ENCODE measurements at regions not wholly inside any gene's neighbourhood (a gene's known extent, or its start where the extent isn't known, plus 50 kb on each side); places are given as distances from the start of the nearest gene placed in this dataset.
"Not testable (repeated sequence)": the region's sequence is repeated elsewhere in the genome, so short reads cannot be mapped to it uniquely, and the experiment has no call there.

DNA sequence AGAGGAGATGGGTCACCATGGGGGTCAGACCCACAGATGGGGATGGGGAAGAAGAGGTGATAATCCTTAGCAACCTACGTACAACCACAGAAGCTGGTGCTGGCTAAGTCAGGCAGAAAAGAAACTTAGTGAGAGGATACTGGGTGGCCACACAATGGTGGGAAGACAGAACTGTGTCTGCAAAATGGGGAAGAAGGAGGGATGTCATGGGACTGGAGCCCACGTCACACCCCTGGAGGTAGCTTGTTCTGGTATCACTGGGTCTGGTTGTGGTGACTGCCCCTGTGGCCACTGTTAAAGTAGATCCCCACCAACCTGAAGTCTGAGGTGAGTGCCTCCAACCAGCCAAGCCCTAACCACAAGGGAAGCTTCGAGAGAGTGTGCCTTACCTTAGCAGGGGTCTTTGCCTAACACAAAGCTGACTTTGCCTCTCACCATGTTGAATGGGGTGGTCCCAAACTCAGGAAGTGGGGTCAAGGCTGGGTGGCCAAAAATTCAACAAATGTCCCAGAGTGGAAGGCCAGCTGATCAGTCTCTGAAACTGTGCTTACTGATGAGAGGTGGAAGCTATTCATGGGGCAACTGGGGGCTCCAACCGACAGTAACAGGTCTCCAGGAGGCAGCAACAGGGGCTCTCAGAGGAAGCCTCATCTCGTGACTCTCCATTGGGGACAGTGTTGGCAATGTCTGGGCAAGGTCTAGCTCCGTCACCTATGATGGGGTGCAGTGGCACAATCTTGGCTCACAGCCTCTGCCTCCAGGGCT is 64.8 kb upstream of the SLC1A4 start:
- no peak for DNase-seq

DNA sequence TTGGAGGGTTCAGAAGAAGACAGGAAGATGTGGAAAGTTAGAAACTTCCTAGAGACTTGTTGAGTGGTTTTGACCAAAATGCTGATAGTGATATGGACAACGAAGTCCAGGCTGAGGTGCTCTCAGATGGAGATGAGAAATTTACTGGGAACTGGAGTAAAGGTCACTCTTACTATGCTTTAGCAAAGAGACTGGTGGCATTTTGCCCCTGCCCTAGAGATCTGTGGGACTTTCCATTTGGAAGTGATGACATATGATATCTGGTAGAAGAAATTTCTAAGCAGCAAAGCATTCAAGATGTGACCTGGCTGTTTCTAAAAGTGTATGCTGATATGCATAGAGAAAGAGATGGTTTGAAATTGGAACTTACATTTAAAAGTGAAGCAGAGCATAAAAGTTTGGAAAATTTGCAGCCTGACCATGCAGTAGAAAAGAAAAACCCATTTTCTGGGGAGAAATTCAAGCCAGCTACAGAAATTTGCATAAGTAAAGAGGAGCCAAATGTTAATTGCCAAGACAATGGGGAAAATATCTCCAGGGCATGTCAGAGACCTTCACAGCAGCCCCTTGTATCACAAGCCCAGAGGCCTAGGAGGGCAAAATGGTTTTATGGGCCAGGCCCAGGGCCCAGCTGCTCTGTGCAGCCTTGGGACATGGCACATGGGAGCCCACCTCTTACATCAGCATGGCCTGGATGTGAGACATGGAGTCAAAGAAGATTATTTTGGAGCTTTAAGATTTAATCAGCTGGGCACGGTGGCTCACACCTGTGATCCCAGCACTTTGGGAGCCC is 63.1 kb upstream of the SLC1A4 start:
- DNase-seq = not testable (repeated sequence)

DNA sequence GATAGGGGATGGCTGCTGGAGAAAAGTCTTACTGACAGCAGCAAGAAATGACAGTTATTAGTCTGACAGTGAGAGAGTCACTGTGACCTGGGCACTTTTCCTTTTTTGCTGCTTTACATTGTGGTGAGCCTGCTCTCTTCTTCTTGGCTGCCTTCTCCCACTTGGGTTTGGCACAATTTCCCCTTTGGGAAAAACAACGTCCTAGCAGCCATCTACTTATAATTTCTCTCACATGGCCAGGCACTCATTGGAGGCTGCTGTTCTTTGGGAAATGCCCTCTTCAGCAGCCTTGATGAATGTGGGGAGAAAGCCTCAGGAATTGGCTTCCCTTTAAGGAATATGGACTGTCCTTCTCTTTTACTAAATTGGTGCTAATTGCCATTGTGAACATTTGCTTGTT is 60.4 kb upstream of the SLC1A4 start:
- no peak for DNase-seq

DNA sequence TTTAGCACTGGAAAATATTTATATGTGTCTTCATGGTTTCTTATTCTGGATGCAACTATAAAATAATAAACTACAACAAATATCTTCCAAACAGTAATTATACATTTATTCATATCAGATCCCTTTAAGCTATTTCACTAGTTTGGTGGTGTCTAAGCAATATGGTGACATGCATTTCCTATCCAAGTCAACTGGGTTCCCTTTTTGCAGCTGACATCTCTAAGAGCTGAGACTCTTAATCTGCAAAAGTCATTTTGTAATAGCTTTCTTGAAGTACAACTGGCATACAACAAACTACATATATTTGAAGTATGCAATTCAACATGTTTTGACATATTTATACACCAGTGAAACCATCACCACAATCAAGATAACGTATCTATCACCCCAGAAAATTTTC is 59.9 kb upstream of the SLC1A4 start:
- DNase-seq = no peak

DNA sequence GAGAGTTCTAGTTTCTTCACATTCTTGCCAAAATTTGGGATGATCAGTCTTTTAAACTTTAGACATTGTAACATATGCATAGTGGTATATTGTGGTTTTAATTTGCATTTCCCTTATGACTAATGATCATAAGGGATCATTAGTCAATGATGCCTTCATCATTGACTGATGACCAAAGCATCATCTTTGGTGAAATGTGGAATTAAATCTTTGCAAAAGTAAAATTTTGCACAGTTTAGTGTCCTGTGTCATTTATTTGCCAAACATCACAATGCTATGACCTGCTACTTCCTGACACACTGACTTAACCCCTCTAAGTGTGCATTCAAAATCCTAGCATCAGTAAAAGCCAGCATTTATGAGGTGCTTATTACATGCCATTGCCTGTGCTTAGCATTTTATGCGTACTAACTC is 58.9 kb upstream of the SLC1A4 start:
- no peak for DNase-seq

DNA sequence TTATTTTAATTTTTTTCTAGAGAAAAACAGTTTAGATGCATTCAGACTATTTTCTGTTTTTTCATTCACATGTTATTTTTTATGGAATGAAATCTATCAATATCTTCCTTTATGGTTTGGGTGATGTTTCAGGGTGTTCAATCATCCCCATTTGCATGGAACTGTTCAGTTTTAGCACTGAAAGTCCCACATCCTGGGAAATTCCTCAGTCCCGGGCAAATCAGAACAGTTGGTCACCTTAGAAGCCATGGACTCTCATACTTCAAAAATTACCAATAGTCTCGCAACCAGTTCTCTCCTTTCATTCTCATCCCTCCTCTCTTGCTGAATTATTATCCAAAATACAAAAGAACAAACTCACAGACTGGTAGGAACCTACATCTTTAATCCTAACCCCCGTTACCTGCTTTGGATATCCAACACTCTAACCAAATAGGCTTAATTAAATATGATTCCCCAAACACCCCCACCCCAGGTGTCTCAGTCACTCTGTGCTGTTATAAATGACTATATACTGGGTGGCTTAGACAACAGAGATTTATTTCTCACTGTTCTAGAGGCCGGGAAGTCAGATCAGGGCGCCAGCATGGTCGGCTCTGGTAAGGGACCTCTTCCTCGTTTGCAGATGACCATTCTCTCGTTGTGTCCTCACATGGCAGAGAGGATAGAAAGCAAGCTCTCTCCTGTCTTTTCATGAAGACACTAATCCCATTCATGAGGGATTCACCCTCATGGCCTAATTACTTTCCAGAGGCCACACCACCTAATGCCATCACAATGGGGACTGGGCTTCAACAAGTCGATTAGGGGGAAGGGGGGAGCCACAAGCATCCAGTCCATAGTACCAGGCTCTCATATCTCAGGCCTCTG is 57.7 kb upstream of the SLC1A4 start:
- no peak for DNase-seq

DNA sequence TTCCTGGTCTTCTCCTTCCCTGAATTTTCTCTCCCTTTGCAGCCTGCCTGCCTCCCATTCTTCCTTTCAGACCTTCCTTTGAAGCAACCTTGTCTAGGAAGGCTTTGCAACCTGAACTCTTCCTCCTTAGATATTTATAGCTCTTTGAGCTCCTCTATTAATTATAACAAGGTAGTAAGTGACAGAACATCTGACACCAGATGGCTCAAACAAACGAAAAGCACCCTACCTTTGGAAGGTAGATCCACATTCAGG is 57.2 kb upstream of the SLC1A4 start:
- no peak for DNase-seq

DNA sequence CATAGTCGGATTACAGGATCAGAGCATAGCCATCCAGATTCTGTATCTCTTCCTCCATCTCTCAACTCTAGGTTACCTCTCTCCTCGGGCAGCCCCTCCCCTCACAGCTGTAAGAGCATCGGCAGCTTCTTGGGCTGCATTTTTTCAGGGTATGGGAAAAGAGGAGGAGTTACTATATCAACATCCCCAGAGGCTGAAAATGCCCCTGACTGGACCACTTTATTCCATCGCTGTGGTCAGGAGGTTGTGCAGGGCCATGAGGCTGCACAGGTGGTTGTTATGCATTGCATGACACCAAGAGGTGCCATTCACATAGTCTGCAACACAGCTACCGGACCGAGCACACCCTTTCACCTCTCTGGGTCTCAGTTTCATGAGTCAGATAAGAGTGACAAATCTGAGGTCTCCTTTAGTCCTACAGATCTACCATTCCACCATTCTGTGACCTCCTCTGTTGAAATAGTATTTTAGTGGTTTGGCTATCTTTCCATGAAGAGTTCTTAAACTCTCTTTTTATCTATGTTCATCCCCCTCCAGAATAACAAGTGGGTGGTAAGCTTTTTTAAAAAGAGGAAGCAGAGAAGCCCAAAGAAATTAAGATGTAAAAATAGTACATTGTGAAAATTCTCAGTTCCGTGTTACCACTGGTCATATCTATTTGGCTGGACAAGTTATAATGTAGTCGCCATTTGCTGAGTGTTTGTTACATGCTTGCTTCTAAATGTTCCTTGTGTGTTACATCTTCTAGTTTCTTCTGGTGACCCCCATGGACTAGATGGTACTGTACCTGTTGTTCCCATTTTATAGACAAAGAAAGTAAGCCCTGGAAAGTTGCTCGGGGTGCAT is 56.6 kb upstream of the SLC1A4 start:
- DNase-seq = no peak

DNA sequence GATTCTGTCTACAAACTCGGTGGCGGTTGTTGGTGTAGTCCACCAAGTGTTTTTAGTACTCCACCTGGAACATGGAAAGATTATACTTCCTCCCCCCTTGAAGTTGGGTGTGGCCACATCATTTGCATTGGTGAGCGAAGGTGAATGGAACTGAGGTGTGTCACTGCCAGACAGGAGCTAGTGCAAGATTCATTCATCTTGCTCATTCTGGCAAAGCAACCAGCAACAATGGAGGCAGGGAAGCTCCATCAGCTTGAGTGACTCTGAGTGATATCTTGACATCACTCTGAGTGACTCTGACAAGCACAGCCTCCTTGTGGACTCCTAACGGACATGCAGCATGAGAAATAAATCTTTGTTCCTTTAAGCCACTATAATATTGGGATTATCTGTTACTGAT is 54.7 kb upstream of the SLC1A4 start:
- DNase-seq = no peak

DNA sequence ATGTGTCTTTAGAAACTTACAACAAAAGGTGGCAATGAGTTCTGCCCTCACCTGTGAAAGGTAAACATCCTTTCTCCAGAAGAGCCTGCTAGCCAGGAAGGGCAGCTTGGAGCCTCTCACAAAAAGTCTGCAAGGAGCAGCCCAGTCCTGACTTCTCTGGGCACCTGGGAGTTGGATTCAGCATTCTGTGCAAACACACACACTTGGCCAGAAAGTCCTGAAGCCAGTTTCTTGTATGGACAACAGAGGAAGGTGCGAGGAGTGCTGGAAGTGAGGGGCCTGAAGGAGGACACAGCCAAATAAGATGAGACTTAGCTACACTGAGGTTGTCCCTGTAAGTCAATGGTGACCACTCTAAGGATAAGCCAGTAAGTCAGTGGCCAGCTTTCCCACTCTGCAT is 52.4 kb upstream of the SLC1A4 start:
- no peak for DNase-seq

DNA sequence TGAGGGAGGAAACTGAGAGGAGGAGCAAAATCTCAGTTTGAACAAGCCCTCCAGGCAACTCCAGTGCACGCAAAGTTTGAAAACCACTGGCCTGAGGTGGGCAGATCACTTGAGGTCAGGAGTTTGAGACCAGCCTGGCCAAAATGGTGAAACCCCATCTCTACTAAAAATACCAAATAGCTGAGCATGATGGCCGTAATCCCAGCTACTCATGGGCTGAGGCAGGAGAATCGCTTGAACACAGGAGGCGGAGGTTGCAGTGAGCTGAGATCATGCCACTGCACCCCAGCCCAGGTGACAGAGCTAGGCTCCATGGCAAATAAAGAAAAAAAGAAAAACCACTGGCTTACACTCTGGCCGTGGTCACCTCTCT is 51.9 kb upstream of the SLC1A4 start:
- not testable (repeated sequence) for DNase-seq

DNA sequence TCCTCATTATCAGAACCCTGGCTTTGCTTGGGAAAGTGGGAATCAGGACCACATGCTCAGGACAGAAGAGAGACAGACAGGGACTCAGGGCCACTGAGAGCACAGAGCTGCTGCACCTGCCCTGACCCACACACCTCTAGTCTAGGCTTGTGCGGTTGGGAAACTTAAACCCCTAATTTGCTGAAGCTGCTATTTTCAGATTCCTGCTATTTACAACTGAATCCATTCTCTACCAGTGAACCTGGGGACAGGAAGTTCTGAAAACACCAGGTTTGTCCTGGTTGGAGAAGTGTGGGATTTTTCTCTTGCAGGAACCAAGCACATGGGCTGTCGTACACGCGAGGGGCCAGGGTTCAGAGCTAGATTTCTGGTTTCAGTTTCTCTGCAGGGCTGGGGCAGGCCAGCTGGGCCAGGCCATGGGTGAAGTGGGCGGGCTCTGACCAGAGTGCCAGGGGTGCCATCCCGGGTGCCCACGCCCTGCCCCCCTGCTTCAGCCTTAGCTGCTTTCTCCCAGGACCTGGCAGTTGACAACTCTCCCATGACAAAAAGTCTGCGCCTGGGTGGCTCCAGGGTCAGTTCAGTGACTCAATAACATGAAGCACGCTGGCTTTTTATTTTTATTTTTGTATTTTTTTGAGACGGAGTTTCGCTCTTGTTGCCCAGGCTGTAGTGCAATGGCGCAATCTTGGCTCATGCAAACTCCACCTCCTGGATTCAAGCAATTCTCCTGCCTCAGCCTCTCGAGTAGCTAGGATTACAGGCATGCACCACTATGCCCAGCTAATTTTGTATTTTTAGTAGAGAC is 51.3 kb upstream of the SLC1A4 start:
- no peak for DNase-seq

DNA sequence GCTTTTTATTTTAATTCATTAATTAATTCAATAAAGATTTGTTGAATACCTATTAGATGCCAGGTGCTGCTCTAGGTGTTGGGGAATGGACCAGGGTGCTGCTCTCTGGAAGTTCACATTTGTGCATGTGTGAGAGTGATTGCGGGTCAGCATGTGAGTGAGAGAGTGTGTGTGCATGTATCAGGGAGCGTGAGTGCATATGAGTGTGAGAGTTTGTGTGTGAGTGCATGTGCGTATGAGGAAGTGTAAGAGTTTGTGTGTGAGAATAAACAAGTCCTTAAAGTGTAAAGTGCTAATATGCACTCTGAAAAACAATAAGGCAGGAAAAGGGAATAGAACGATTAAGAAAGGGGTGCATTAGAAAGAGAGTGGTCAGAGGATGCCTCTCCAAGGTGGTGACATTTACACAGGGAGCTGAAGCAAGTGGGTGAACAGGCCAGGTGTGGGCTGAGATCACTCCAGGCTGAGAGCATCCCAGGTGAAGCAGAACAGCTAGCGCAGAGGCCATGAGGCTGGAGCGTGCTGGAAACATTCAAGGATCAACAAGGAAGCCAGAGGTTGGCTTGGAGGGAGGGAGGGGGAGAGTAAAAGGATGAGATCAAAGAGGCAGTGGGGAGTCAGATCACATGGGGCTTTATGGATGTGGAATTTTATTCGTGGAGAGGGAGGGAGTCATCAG is 50.5 kb upstream of the SLC1A4 start:
- DNase-seq = no peak

DNA sequence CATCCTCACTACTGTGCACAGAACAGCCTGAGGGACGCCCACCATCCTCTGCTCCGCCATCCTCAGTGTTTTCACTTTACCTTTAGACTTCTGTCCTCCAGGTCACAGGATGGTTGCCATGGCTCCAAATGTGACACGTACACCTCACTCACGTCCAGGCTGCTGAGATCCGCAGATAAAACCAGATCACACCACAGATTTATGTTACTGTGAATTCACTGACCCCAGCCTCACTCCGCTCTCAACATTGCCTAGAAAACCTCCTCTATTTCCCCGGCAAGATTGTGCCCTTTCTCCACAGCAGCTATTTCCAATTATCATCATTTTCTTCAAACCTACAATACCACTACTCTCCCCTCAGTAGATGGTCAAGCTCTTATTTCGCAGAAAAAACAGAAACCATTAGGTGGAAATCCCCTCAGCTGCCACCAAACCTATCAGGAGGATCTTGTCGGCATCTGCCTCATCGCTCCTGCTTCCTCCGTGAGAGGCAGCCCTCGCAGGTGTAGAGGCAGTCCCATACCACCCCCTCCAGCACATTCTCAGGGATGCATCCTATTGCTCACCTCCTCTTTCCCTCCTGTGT is 49.8 kb upstream of the SLC1A4 start:
- DNase-seq = peak; percentile 26

All from CD4-positive, alpha-beta T cell treated with Interleukin-4 for 4 hours (primary cell).